Activated T-cell treated with anti-CD3 and anti-CD28 coated beads, Interleukin-2, amount 50 U/mL, for 72 hours (primary cell): ENCODE measurements at regions not wholly inside any gene's neighbourhood (a gene's known extent, or its start where the extent isn't known, plus 50 kb on each side); places are given as distances from the start of the nearest gene placed in this dataset.
"Not testable (repeated sequence)": the region's sequence is repeated elsewhere in the genome, so short reads cannot be mapped to it uniquely, and the experiment has no call there.

Experiments
- ATAC-seq, 2 donors: fragments of 150-1000 bp; cut with Tn5 transposase; replicated peaks in 1 of 2; 2 replicates each; pipeline ENCODE4 v1.10.0; 2021; ENCODE audit warnings: moderate library complexity in 2 of 2, mild to moderate bottlenecking in 1 of 2
- DNase-seq, 2 donors: peaks; one replicate each; pipeline ENCODE4 v3.0.0; 2021 to 2022; ENCODE audit warnings: mixed read lengths in 1 of 2
- H3K27ac Mint-ChIP-seq: one replicate; pipeline ENCODE4 v1.8.0; 2022; ENCODE audit warnings: mild to moderate bottlenecking, moderate library complexity, mixed read lengths
- H3K27me3 Mint-ChIP-seq: one replicate; pipeline ENCODE4 v1.8.0; 2022; ENCODE audit warnings: low read depth, mixed read lengths
- H3K36me3 Mint-ChIP-seq, 2 donors: one replicate each; pipeline ENCODE4 v1.8.0; 2022; ENCODE audit warnings: mixed read lengths in 2 of 2, mild to moderate bottlenecking in 1 of 2; ENCODE audit not compliant: insufficient read depth in 2 of 2
- H3K4me1 Mint-ChIP-seq: one replicate; pipeline ENCODE4 v1.8.0; 2022; ENCODE audit warnings: low read depth, mixed read lengths
- H3K4me3 Mint-ChIP-seq, 2 donors: one replicate each; pipeline ENCODE4 v1.8.0; 2022; ENCODE audit warnings: mild to moderate bottlenecking in 2 of 2, mixed read lengths in 2 of 2, moderate library complexity in 2 of 2
- H3K9me3 Mint-ChIP-seq, 2 donors: one replicate each; pipeline ENCODE4 v1.8.0; 2022; ENCODE audit warnings: mixed read lengths in 2 of 2

GRCh38 chr5:177664737-177665136 is 64.8 kb downstream of the B4GALT7 start:
- H3K27ac Mint-ChIP-seq, H3K9me3 Mint-ChIP-seq, H3K36me3 Mint-ChIP-seq, DNase-seq, H3K4me1 Mint-ChIP-seq, ATAC-seq, H3K27me3 Mint-ChIP-seq, H3K4me3 Mint-ChIP-seq: not testable (repeated sequence)

GRCh38 chr5:177665172-177665571 is 65.2 kb downstream of the B4GALT7 start:
- ATAC-seq, H3K4me1 Mint-ChIP-seq, H3K4me3 Mint-ChIP-seq, H3K27me3 Mint-ChIP-seq, H3K27ac Mint-ChIP-seq, DNase-seq, H3K9me3 Mint-ChIP-seq, H3K36me3 Mint-ChIP-seq: not testable (repeated sequence)

- not testable (repeated sequence) for H3K27ac Mint-ChIP-seq, ATAC-seq, H3K27me3 Mint-ChIP-seq, H3K4me1 Mint-ChIP-seq, DNase-seq, H3K36me3 Mint-ChIP-seq, H3K4me3 Mint-ChIP-seq, H3K9me3 Mint-ChIP-seq
These were observed 66.0 kb downstream of the B4GALT7 start for GRCh38 chr5:177665960-177666359.

GRCh38 chr5:177671035-177671754 is 71.3 kb downstream of the B4GALT7 start:
- DNase-seq (peak in 1 of 2 donors; percentile 9), ATAC-seq (peak; percentile 39 to 48)
- not testable (repeated sequence) for H3K4me3 Mint-ChIP-seq, H3K9me3 Mint-ChIP-seq, H3K27ac Mint-ChIP-seq, H3K4me1 Mint-ChIP-seq, H3K36me3 Mint-ChIP-seq, H3K27me3 Mint-ChIP-seq

GRCh38 chr5:177671755-177672690 is 72.1 kb downstream of the B4GALT7 start:
- peak overlapping the region; percentile 31 to 66 for H3K4me3 Mint-ChIP-seq
- H3K27me3 Mint-ChIP-seq, H3K4me1 Mint-ChIP-seq, H3K27ac Mint-ChIP-seq, H3K36me3 Mint-ChIP-seq, H3K9me3 Mint-ChIP-seq: not testable (repeated sequence)
- ATAC-seq = peak; percentile 83 to 90
- DNase-seq = peak; percentile 81 to 87
